CD14-positive monocyte (primary cell): ENCODE measurements at regions not wholly inside any gene's neighbourhood (a gene's known extent, or its start where the extent isn't known, plus 50 kb on each side); places are given as distances from the start of the nearest gene placed in this dataset.

Experiments used
- DNase-seq, 3 donors: peaks; one replicate each; pipeline ENCODE4 v3.0.0-alpha.2; 2011 to 2022
- H2AFZ ChIP-seq: 2 replicates; pipeline ENCODE4 v1.6.0; 2012; ENCODE audit warnings: mild to moderate bottlenecking, low read depth, low read length, inconsistent platforms; ENCODE audit not compliant: insufficient read depth, poor library complexity, severe bottlenecking
- H3K27ac ChIP-seq, 2 donors: 1 replicate in 1 of 2; 2 replicates in 1 of 2; pipeline ENCODE4 v1.5.1; 2012 to 2013; ENCODE audit warnings: low read length in 2 of 2, control low read depth in 1 of 2, inconsistent platforms in 1 of 2, low read depth in 1 of 2, mild to moderate bottlenecking in 1 of 2
- H3K27me3 ChIP-seq, 2 donors: one replicate each; pipeline versions ENCODE4 v1.6.0 to v1.6.1; 2011 to 2013; ENCODE audit warnings: low read length in 2 of 2; ENCODE audit not compliant: control insufficient read depth in 2 of 2, insufficient read depth in 2 of 2
- H3K36me3 ChIP-seq, 2 donors: replicated peaks in 1 of 2; 1 replicate in 1 of 2; 2 replicates in 1 of 2; pipeline versions ENCODE4 v1.5.1 to v1.6.1; 2012 to 2013; ENCODE audit warnings: low read length in 2 of 2, control low read depth in 1 of 2, inconsistent platforms in 1 of 2, mild to moderate bottlenecking in 1 of 2; ENCODE audit not compliant: insufficient read depth in 2 of 2, control insufficient read depth in 1 of 2
- H3K4me1 ChIP-seq, 2 donors: 1 replicate in 1 of 2; 2 replicates in 1 of 2; pipeline versions ENCODE4 v1.5.1 to v1.6.1; 2012 to 2013; ENCODE audit warnings: low read length in 2 of 2, control low read depth in 1 of 2, inconsistent platforms in 1 of 2, mild to moderate bottlenecking in 1 of 2, moderate library complexity in 1 of 2; ENCODE audit not compliant: insufficient read depth in 2 of 2, control insufficient read depth in 1 of 2
- H3K4me2 ChIP-seq: replicated peaks from 2 replicates; pipeline ENCODE3; 2012; ENCODE audit warnings: low read length, moderate library complexity, mild to moderate bottlenecking; ENCODE audit not compliant: poor library complexity, severe bottlenecking; ENCODE audit errors: extremely low read depth
- H3K4me3 ChIP-seq, 3 experiments: fragments of 200-600 bp in 1 of 3; sonication (generic) in 1 of 3; replicated peaks in 1 of 3; 1 replicate in 2 of 3; 2 replicates in 1 of 3; pipeline ENCODE4 v1.5.1; 2011 to 2013; ENCODE audit warnings: low read length in 3 of 3, mild to moderate bottlenecking in 3 of 3, control low read depth in 2 of 3, low read depth in 2 of 3, inconsistent platforms in 1 of 3, moderate library complexity in 1 of 3
- H3K79me2 ChIP-seq: 2 replicates; pipeline ENCODE4 v1.6.0; 2012; ENCODE audit warnings: mild to moderate bottlenecking, control low read depth, inconsistent platforms, low read length, moderate library complexity; ENCODE audit not compliant: insufficient read depth
- H3K9ac ChIP-seq: 2 replicates; pipeline ENCODE4 v1.6.0; 2017; ENCODE audit warnings: low read length, mild to moderate bottlenecking; ENCODE audit not compliant: insufficient read depth, poor library complexity, severe bottlenecking
- H3K9me3 ChIP-seq, 2 donors: replicated peaks in 1 of 2; 1 replicate in 1 of 2; 2 replicates in 1 of 2; pipeline versions ENCODE4 v1.5.1 to v1.6.1; 2012 to 2013; ENCODE audit warnings: low read length in 2 of 2, control low read depth in 1 of 2; ENCODE audit not compliant: control insufficient read depth in 1 of 2, insufficient read depth in 1 of 2
- H4K20me1 ChIP-seq: 2 replicates; pipeline ENCODE4 v1.6.0; 2012; ENCODE audit warnings: mild to moderate bottlenecking, low read length, control low read depth, moderate library complexity; ENCODE audit not compliant: insufficient read depth
- H3K27ac Mint-ChIP-seq, 7 donors: one replicate each; pipeline ENCODE4 v1.8.0; 2020; ENCODE audit warnings: mild to moderate bottlenecking in 7 of 7, mixed read lengths in 7 of 7, moderate library complexity in 6 of 7, inconsistent platforms in 2 of 7
- H3K27me3 Mint-ChIP-seq, 3 donors: one replicate each; pipeline ENCODE4 v1.8.0; 2021 to 2022; ENCODE audit warnings: low read depth in 3 of 3, mild to moderate bottlenecking in 3 of 3, mixed read lengths in 3 of 3, moderate library complexity in 3 of 3, inconsistent platforms in 1 of 3
- H3K36me3 Mint-ChIP-seq, 2 donors: one replicate each; pipeline ENCODE4 v1.8.0; 2020; ENCODE audit warnings: mixed read lengths in 2 of 2, inconsistent platforms in 1 of 2, mild to moderate bottlenecking in 1 of 2
- H3K4me1 Mint-ChIP-seq: one replicate; pipeline ENCODE4 v1.8.0; 2020; ENCODE audit warnings: mild to moderate bottlenecking, mixed read lengths
- H3K4me3 Mint-ChIP-seq, 2 donors: one replicate each; pipeline ENCODE4 v1.8.0; 2020; ENCODE audit warnings: mild to moderate bottlenecking in 2 of 2, mixed read lengths in 2 of 2, moderate library complexity in 1 of 2
- H3K9me3 Mint-ChIP-seq, 7 donors: one replicate each; pipeline ENCODE4 v1.8.0; 2020 to 2022; ENCODE audit warnings: mixed read lengths in 7 of 7, mild to moderate bottlenecking in 6 of 7, moderate library complexity in 6 of 7, inconsistent platforms in 2 of 7
- WGBS: methylation state at CpG from one replicate; pipeline ENCODE4 v1.1.5; 2013; ENCODE audit warnings: missing lambda C conversion rate; ENCODE audit not compliant: insufficient coverage; 5-methylcytosine and 5-hydroxymethylcytosine counted together
- intact Hi-C, 2 donors: fragments of 100-400 bp; cut with micrococcal nuclease; formaldehyde crosslinking; loops; one replicate each; pipeline versions ENCODE4 v1.15.0 to v1.15.1; 2023
- TF ChIP-seq, protein P1 (sequence below): fragments of 200-600 bp; IDR thresholded peaks from one replicate; pipeline ENCODE4 v1.8.0; 2022; ENCODE audit warnings: antibody characterized with exemption, mild to moderate bottlenecking

DNA sequence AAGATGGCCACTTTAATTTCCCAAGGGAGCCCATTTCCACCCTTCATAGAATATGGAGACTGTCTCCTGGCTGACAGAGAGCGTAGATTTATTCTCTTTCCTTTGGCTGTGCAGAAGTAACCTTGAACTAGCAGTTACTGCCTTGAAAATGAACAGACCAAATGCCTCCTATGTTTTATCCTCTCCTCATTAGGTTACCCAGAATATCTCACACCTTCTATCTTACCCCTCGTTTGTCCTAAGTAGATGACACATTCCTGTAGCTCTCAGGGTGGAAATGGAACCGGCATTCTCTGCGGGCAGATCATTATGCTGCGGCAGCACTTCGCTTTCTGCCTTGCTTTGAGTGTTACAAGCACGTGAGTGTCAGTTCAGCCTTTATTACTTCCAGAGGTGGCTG is 336.5 kb downstream of the DCDC2C start:
- TF ChIP-seq, protein P1, sequence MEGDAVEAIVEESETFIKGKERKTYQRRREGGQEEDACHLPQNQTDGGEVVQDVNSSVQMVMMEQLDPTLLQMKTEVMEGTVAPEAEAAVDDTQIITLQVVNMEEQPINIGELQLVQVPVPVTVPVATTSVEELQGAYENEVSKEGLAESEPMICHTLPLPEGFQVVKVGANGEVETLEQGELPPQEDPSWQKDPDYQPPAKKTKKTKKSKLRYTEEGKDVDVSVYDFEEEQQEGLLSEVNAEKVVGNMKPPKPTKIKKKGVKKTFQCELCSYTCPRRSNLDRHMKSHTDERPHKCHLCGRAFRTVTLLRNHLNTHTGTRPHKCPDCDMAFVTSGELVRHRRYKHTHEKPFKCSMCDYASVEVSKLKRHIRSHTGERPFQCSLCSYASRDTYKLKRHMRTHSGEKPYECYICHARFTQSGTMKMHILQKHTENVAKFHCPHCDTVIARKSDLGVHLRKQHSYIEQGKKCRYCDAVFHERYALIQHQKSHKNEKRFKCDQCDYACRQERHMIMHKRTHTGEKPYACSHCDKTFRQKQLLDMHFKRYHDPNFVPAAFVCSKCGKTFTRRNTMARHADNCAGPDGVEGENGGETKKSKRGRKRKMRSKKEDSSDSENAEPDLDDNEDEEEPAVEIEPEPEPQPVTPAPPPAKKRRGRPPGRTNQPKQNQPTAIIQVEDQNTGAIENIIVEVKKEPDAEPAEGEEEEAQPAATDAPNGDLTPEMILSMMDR: no peak
- Histone ChIP-seq H3K4me2 (no peak overlapping the region), H3K27me3 (no peaks in the 10 kb centered on the region), H3K4me3 (no peak overlapping the region), H2AFZ (no peak overlapping the region), H3K9me3 (peaks cover 20 to 23% of the 10 kb centered on the region in 2 donors), H4K20me1 (no peaks in the 10 kb centered on the region), H3K9ac (no peak overlapping the region), H3K36me3 (no peaks in the 10 kb centered on the region), H3K4me1 (no peaks in the 10 kb centered on the region), H3K27ac (no peak overlapping the region), H3K79me2 (no peaks in the 10 kb centered on the region)
- 76% methylated on average over 7 of the region's 7 CpGs for WGBS
- DNase-seq: no peak
- Mint-ChIP-seq H3K4me3 (no peak overlapping the region), H3K36me3 (no peaks in the 10 kb centered on the region), H3K27me3 (peaks cover 0 to 1% (median 0%) of the 10 kb centered on the region in 3 donors), H3K9me3 (peaks cover 6 to 32% (median 21%) of the 10 kb centered on the region in 7 donors), H3K4me1 (no peaks in the 10 kb centered on the region), H3K27ac (no peak overlapping the region)
- intact Hi-C loops: no loop called here

DNA sequence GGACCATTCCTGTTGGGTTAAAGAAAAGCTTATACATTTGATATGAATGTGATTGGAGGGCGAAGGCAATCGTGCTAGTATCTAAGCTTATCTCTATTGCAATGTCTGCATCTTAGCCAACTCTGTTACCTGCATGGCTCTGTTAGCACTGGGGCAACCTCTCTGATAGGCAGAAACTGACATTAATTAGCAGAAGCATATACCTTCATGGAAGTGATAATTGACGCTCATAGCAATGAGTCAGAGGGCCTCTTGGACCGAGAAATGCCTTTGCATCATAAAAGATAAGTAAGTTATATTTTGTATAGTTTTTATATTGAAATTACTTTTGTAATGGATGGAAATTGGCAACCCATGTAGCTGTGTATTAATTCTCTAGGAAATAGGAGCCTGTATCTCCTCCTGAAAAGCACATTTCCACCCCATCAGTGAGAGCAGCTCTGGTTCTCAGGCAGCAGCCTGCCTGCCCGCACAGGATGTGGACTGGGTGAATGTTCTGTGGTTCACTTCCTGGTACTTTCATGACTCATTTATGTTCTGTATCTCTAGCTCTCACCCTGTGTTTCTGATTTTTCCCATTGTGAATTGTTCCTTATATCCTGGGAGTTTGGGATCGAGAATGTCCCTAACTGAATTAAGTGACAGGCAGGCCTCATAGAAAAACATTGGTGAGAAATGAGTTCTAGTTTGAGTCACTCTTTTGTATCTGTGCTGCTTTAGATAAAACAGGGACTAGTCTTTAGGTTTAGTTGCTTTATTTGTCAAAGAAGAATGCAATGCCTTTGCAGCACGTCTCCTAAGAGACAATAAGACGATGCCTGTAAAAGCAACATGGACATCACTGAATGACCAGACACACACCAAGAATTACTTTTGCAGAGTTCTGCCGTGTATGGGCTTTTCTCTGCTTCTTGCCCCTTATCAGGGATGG is 344.9 kb downstream of the DCDC2C start:
- H3K4me1 Mint-ChIP-seq: peaks cover 4% of the 10 kb centered on the region
- peaks cover 0 to 12% (median 5%) of the 10 kb centered on the region in 7 donors for H3K9me3 Mint-ChIP-seq
- 15% methylated on average over 3 of the region's 9 CpGs for WGBS
- no peak overlapping the region for H3K4me2 ChIP-seq
- no peaks in the 10 kb centered on the region for H3K36me3 Mint-ChIP-seq
- no peaks in the 10 kb centered on the region for H3K4me1 ChIP-seq
- no peaks in the 10 kb centered on the region for H3K27me3 ChIP-seq
- H3K79me2 ChIP-seq: no peaks in the 10 kb centered on the region
- no peak overlapping the region for H3K4me3 ChIP-seq
- no peaks in the 10 kb centered on the region for H3K27me3 Mint-ChIP-seq
- no peaks in the 10 kb centered on the region for H3K36me3 ChIP-seq
- H3K9ac ChIP-seq: no peak overlapping the region
- no peak overlapping the region for H3K27ac ChIP-seq
- no peak overlapping the region for H2AFZ ChIP-seq
- no peaks in the 10 kb centered on the region for H4K20me1 ChIP-seq
- intact Hi-C loops: no loop called here
- no peak overlapping the region for H3K27ac Mint-ChIP-seq
- no peak overlapping the region for H3K4me3 Mint-ChIP-seq
- DNase-seq: no peak
- H3K9me3 ChIP-seq: peaks cover 0 to 3% of the 10 kb centered on the region in 2 donors
- TF ChIP-seq, protein P1: no peak
